ENCODE measurements at regions not wholly inside any gene's neighbourhood (a gene's known extent, or its start where the extent isn't known, plus 50 kb on each side); places are given as distances from the start of the nearest gene placed in this dataset.
"Not testable (repeated sequence)": the region's sequence is repeated elsewhere in the genome, so short reads cannot be mapped to it uniquely, and the experiment has no call there.

- not testable (repeated sequence) for TF ChIP-seq POLR2AphosphoS5, POLR2A, CTCF, EP300 (IDR thresholded peaks at IDR 0.05)
These were observed 58.2 kb upstream of the RALGPS2 start for GRCh38 chr1:178666891-178667290.

All from gastroesophageal sphincter (tissue), 3 donors.